HCT116 (cell line): ENCODE measurements at regions not wholly inside any gene's neighbourhood (a gene's known extent, or its start where the extent isn't known, plus 50 kb on each side); places are given as distances from the start of the nearest gene placed in this dataset.

ENCODE experiments used
- EZH2 ChIP-seq: fragments of 200-600 bp; sonication (generic); IDR thresholded peaks from 2 replicates; pipeline ENCODE4 v1.6.1; 2017; ENCODE audit warnings: antibody characterized with exemption, mixed run types
- JUND ChIP-seq: IDR thresholded peaks from 2 replicates; pipeline ENCODE4 v1.6.1; 2012
- POLR2A ChIP-seq: IDR thresholded peaks from 2 replicates; pipeline ENCODE4 v1.7.0; 2011; ENCODE audit warnings: borderline replicate concordance; ENCODE audit not compliant: insufficient read depth, insufficient read length; ENCODE audit errors: extremely low read depth
- SRF ChIP-seq: IDR thresholded peaks from 2 replicates; pipeline ENCODE4 v1.6.1; 2012; ENCODE audit warnings: low read depth
- TCF7L2 ChIP-seq: IDR thresholded peaks from 2 replicates; pipeline ENCODE4 v1.7.0; 2011; ENCODE audit warnings: borderline replicate concordance, inconsistent platforms; ENCODE audit not compliant: insufficient read depth, insufficient read length; ENCODE audit errors: extremely low read depth
- TF ChIP-seq, protein P1 (sequence below): IDR thresholded peaks from 2 replicates; pipeline ENCODE4 v1.6.1; 2012; ENCODE audit warnings: low read depth
- TF ChIP-seq, protein P2 (sequence below), 3 experiments: fragments of 200-600 bp in 1 of 3; sonication (generic) in 1 of 3; IDR thresholded peaks in 2 of 3; conservative IDR thresholded peaks in 1 of 3; 2 replicates each; pipeline ENCODE4 v1.5.1; 2012 to 2017; ENCODE audit warnings: low read depth in 2 of 3, low read length in 2 of 3, antibody characterized with exemption in 1 of 3, borderline replicate concordance in 1 of 3, control low read depth in 1 of 3, mild to moderate bottlenecking in 1 of 3, mixed read lengths in 1 of 3, mixed run types in 1 of 3, moderate library complexity in 1 of 3; ENCODE audit not compliant: insufficient read depth in 1 of 3

DNA sequence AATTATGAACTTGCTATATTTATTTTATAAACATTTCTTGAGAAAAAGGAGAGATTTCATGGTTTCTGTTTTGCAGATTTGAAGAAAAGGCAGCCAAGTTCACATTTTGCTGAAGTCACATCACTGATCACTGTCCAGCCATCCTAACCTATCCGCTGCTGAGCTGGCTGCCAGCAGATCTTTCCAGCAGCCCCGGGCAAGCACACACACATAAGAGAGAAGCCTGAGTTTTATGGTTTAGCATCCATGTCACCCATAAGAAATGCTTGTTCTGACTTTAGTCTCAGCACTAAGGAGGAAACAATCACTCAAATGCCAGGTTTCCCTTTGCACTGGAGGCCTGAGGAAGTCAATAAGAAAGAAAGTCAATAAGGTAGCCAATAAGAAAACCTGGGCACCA, 287.1 kb downstream of the SMOC2 start:
- TF ChIP-seq POLR2A (no peak), EZH2 (no peak), SRF (no peak), JUND (no peak), TCF7L2 (no peak)
- TF ChIP-seq, protein P1, sequence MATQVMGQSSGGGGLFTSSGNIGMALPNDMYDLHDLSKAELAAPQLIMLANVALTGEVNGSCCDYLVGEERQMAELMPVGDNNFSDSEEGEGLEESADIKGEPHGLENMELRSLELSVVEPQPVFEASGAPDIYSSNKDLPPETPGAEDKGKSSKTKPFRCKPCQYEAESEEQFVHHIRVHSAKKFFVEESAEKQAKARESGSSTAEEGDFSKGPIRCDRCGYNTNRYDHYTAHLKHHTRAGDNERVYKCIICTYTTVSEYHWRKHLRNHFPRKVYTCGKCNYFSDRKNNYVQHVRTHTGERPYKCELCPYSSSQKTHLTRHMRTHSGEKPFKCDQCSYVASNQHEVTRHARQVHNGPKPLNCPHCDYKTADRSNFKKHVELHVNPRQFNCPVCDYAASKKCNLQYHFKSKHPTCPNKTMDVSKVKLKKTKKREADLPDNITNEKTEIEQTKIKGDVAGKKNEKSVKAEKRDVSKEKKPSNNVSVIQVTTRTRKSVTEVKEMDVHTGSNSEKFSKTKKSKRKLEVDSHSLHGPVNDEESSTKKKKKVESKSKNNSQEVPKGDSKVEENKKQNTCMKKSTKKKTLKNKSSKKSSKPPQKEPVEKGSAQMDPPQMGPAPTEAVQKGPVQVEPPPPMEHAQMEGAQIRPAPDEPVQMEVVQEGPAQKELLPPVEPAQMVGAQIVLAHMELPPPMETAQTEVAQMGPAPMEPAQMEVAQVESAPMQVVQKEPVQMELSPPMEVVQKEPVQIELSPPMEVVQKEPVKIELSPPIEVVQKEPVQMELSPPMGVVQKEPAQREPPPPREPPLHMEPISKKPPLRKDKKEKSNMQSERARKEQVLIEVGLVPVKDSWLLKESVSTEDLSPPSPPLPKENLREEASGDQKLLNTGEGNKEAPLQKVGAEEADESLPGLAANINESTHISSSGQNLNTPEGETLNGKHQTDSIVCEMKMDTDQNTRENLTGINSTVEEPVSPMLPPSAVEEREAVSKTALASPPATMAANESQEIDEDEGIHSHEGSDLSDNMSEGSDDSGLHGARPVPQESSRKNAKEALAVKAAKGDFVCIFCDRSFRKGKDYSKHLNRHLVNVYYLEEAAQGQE = no peak
- TF ChIP-seq, protein P2, sequence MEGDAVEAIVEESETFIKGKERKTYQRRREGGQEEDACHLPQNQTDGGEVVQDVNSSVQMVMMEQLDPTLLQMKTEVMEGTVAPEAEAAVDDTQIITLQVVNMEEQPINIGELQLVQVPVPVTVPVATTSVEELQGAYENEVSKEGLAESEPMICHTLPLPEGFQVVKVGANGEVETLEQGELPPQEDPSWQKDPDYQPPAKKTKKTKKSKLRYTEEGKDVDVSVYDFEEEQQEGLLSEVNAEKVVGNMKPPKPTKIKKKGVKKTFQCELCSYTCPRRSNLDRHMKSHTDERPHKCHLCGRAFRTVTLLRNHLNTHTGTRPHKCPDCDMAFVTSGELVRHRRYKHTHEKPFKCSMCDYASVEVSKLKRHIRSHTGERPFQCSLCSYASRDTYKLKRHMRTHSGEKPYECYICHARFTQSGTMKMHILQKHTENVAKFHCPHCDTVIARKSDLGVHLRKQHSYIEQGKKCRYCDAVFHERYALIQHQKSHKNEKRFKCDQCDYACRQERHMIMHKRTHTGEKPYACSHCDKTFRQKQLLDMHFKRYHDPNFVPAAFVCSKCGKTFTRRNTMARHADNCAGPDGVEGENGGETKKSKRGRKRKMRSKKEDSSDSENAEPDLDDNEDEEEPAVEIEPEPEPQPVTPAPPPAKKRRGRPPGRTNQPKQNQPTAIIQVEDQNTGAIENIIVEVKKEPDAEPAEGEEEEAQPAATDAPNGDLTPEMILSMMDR (IDR thresholded peaks at IDR 0.05 in 2 of 3, conservative IDR thresholded peaks at IDR 0.05 in 1 of 3; ENCODE audit: borderline replicate concordance in 1 of 3, insufficient read depth in 1 of 3, low read depth in 2 of 3, low read length in 2 of 3) = no peak
